ENCODE measurements at regions not wholly inside any gene's neighbourhood (a gene's known extent, or its start where the extent isn't known, plus 50 kb on each side); places are given as distances from the start of the nearest gene placed in this dataset.
"Not testable (repeated sequence)": the region's sequence is repeated elsewhere in the genome, so short reads cannot be mapped to it uniquely, and the experiment has no call there.

DNA sequence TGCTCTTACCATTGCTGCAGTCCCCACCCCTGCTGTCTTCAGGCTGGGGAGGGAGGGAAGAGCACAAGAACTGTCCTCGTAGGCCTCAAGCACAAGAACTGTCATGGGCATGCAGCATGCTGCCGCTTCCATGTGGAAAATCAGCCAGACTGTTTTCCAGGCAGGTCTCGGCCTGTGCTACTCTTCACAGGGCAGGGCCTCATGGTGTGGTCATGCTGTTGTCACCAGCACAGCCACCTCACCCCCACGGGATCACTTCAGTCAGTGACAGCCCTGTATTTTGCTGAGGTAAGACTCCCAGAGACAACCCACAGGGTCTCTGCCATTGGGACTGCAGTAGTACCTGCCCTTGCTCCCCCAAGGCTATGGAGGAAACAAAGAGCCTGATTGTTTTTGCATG is 205.3 kb downstream of the NAP1L3 start:
- Histone ChIP-seq H3K27ac (ENCODE audit: low read length) (no peak overlapping the region), H3K27me3 (ENCODE audit: control insufficient read depth, insufficient read depth) (no peaks in the 10 kb centered on the region), H3K9me3 (ENCODE audit: control insufficient read depth, low read length) (no peaks in the 10 kb centered on the region), H3K4me3 (ENCODE audit: low read length) (no peak overlapping the region), H3K4me1 (ENCODE audit: control insufficient read depth, insufficient read depth, low read length) (no peaks in the 10 kb centered on the region)
- intact Hi-C loops (cut with DNase I) = no loop called here
- ATAC-seq (no peak), DNase-seq (no peak)
- 72% methylated on average over 4 of the region's 4 CpGs for WGBS

DNA sequence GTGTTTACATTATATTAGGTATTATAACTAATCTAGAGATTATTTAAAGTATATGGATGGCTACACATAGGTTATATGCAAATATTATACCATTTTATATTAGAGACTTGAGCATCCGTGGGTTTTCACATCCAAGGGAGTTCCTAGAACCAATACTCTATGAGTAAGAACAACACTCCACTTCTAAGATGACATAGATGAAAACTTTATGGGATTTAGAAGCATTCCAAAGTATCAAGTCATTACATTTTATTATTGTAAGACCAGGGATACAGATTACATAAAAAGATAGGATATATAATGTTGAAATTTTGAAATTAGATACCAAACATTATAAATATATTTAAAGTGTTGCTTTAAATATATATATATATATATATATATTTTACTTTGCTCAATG is 207.0 kb downstream of the NAP1L3 start:
- no peak for ATAC-seq
- WGBS = 53% methylated on average over 1 of the region's 1 CpG

DNA sequence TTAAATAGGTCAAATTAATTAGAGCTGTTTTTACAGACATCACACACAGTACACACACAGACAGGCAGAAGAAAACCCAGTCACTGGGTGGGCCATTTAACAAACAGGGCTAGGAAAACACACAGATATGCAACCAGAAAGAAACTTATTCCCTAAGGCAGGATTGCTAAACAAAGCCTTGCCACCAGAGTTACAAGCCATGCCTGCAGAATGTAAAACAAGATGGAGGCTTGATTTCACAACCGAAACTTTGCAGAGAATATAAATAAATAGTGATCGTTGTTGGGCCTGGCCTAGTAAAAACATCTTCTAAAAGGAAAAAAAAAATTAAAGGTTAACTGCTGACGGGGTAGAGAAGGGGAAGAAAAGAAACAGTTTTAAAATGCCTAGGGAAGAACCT is 212.3 kb downstream of the NAP1L3 start:
- WGBS = 83% methylated on average over 3 of the region's 3 CpGs
- no peak for ATAC-seq
- Histone ChIP-seq H3K4me1 (ENCODE audit: control insufficient read depth, insufficient read depth, low read length) (no peaks in the 10 kb centered on the region), H3K27ac (ENCODE audit: low read length) (no peak overlapping the region), H3K4me3 (ENCODE audit: low read length) (no peak overlapping the region), H3K9me3 (ENCODE audit: control insufficient read depth, low read length) (no peaks in the 10 kb centered on the region), H3K27me3 (ENCODE audit: control insufficient read depth, insufficient read depth) (no peaks in the 10 kb centered on the region)
- DNase-seq = no peak
- intact Hi-C loops (cut with DNase I) = no loop called here

More for the DNA sequence above, 207.0 kb downstream of the NAP1L3 start:
- Histone ChIP-seq H3K27me3 (ENCODE audit: control insufficient read depth, insufficient read depth) (no peaks in the 10 kb centered on the region), H3K9me3 (ENCODE audit: control insufficient read depth, low read length) (no peaks in the 10 kb centered on the region), H3K4me3 (ENCODE audit: low read length) (no peak overlapping the region), H3K4me1 (ENCODE audit: control insufficient read depth, insufficient read depth, low read length) (no peaks in the 10 kb centered on the region), H3K27ac (ENCODE audit: low read length) (no peak overlapping the region)
- DNase-seq = no peak
- intact Hi-C loops (cut with DNase I) = no loop called here

DNA sequence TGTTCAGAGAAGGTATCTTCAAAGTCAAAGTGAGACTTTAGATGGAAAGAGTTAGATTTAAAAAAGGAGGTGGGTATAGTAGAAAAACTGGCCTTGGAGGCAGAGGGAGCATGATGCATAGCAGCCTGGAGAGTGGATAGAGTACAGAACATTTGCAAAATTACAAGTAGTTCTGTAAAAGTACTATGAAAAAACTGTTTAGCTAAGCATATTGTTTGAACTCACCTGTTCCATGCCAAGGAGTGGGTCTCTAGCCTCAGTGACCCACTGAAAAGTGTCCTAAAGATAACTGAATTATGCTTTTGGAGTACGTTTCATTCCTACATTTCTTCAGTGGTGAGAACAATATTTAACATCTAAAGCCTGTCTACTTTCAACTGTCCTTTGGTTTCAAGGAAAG is 218.9 kb downstream of the NAP1L3 start:
- no peaks in the 10 kb centered on the region for H3K4me1 ChIP-seq (ENCODE audit: control insufficient read depth, insufficient read depth, low read length)
- no peak overlapping the region for H3K4me3 ChIP-seq (ENCODE audit: low read length)
- 52% methylated on average over 1 of the region's 1 CpG for WGBS
- intact Hi-C loops (cut with DNase I) = no loop called here
- no peak for ATAC-seq
- no peaks in the 10 kb centered on the region for H3K27me3 ChIP-seq (ENCODE audit: control insufficient read depth, insufficient read depth)
- no peak for DNase-seq
- H3K27ac ChIP-seq (ENCODE audit: low read length) = no peak overlapping the region
- no peaks in the 10 kb centered on the region for H3K9me3 ChIP-seq (ENCODE audit: control insufficient read depth, low read length)

DNA sequence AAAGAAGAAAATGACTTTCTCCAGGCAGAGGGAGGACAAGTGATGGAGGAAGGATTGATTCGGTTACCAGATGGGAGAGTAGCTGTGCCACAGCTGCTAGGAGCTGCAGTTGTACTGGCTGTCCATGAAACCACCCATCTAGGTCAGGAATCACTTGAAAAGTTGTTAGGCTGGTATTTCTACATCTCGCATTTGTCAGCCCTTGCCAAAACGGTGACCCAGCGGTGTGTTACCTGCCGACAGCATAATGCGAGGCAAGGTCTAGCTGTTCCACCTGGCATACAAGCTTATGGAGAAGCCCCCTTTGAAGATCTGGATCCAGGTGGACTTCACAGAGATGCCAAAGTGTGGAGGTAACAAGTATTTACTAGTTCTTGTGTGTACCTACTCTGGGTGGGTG is 238.7 kb downstream of the NAP1L3 start:
- H3K4me3 ChIP-seq (ENCODE audit: low read length); H3K27me3 ChIP-seq (ENCODE audit: control insufficient read depth, insufficient read depth); intact Hi-C loops (cut with DNase I); H3K4me1 ChIP-seq (ENCODE audit: control insufficient read depth, insufficient read depth, low read length); H3K27ac ChIP-seq (ENCODE audit: low read length); ATAC-seq; H3K9me3 ChIP-seq (ENCODE audit: control insufficient read depth, low read length): not testable (repeated sequence)
- peak in 2 of 3 donors; percentile 11 to 20 for DNase-seq
- WGBS = 88% methylated on average over 6 of the region's 6 CpGs

DNA sequence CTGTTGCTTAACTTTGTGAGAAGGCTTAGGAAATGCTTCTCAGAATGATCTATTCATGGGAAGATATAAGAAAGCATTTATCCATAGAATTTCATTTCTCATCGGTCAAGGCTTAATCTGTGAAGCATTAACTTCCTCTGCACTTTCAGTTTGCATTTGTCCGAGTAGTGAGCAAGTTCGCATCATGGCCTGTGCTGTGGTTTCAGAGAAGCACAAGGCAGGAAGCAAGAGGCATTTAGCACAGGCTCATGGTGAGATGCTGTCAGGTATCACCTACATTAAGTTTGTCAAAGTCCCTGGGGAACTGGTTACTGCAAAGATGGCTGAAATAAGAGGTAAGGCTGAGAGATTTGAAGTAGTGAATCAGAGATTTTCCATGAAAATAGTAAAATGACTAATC is 244.9 kb downstream of the NAP1L3 start:
- DNase-seq (no peak), ATAC-seq (no peak)
- Histone ChIP-seq H3K9me3 (ENCODE audit: control insufficient read depth, low read length) (no peaks in the 10 kb centered on the region), H3K4me3 (ENCODE audit: low read length) (no peak overlapping the region), H3K4me1 (ENCODE audit: control insufficient read depth, insufficient read depth, low read length) (no peaks in the 10 kb centered on the region), H3K27me3 (ENCODE audit: control insufficient read depth, insufficient read depth) (no peaks in the 10 kb centered on the region), H3K27ac (ENCODE audit: low read length) (no peak overlapping the region)
- intact Hi-C loops (cut with DNase I) = no loop called here
- 76% methylated on average over 3 of the region's 3 CpGs for WGBS

DNA sequence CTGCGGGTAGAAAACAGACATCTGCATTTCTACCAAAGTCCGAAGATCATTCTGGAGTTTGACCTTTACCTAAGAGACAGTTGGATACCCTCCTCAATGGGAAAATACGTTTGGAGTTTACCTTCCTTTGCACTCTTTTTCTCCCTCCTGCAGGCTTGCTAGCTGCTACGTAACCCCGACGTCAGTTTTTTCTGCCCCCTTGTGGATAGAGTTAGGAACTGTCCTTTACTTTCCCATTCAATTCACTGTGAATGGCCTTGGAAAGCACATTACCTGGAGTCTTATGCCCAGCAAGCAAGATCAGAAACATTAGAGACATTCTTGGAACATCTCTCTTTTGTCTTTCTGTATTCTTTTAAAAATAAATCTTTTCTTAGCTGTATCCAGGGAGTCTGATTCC is 250.7 kb downstream of the NAP1L3 start:
- ATAC-seq (no peak), DNase-seq (no peak)
- H3K4me1 ChIP-seq (ENCODE audit: control insufficient read depth, insufficient read depth, low read length) = no peaks in the 10 kb centered on the region
- H3K4me3 ChIP-seq (ENCODE audit: low read length) = no peak overlapping the region
- 16% methylated on average over 6 of the region's 6 CpGs for WGBS
- H3K9me3 ChIP-seq (ENCODE audit: control insufficient read depth, low read length) = no peaks in the 10 kb centered on the region
- no peaks in the 10 kb centered on the region for H3K27me3 ChIP-seq (ENCODE audit: control insufficient read depth, insufficient read depth)
- intact Hi-C loops (cut with DNase I) = no loop called here
- no peak overlapping the region for H3K27ac ChIP-seq (ENCODE audit: low read length)

DNA sequence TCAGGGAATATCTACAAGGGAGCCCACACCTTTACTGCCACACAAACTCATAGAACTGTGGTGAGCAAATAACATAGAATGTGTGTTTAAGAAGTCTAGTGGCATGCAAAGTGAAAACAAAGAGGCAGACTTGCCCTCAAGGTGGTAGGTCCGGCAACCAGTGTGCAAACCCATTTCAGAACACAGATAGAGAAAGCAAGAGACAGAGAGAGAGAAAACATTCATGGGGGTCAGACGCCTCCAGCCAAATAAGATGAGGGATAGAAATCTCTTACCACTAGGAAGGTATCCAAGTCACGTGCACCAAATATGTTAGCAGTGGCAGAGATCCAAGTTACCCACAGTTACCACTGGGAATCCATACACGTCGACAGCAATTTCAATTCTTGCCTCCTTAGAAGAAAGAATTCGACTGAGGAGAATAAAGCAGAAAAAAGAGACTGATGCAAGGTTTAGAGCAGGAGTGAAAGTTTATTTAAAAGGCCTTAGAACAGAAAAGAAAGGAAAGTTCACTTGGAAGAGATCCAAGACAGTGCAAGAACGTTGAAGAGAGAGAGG is 252.8 kb downstream of the NAP1L3 start:
- WGBS = 26% methylated on average over 7 of the region's 7 CpGs
- Histone ChIP-seq H3K4me3 (ENCODE audit: low read length) (no peak overlapping the region), H3K9me3 (ENCODE audit: control insufficient read depth, low read length) (no peaks in the 10 kb centered on the region), H3K27me3 (ENCODE audit: control insufficient read depth, insufficient read depth) (no peaks in the 10 kb centered on the region), H3K4me1 (ENCODE audit: control insufficient read depth, insufficient read depth, low read length) (no peaks in the 10 kb centered on the region), H3K27ac (ENCODE audit: low read length) (no peak overlapping the region)
- DNase-seq (no peak), ATAC-seq (no peak)
- intact Hi-C loops (cut with DNase I) = no loop called here

DNA sequence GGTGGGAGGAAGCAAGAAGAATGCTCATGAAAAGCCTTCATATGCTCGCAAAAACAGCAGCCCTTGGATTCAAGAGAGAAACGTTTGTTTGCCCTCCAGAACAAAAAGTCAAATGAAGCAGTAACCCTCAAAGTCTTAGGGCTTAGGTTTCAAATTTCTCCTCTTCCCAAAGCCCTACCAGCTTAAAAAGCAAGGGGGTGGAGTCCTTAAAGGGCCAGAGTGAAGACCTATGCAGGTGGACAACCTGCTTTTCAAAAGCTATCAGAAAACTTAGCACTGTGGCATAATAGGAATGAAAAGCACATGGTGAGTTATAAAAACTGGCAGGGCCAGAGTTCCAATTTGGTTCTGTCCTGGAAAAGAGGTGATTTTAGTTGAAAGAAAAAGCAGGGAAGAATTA is 253.3 kb downstream of the NAP1L3 start:
- H3K4me3 ChIP-seq (ENCODE audit: low read length) = no peak overlapping the region
- H3K9me3 ChIP-seq (ENCODE audit: control insufficient read depth, low read length) = no peaks in the 10 kb centered on the region
- H3K27ac ChIP-seq (ENCODE audit: low read length) = no peak overlapping the region
- no peaks in the 10 kb centered on the region for H3K27me3 ChIP-seq (ENCODE audit: control insufficient read depth, insufficient read depth)
- ATAC-seq (no peak), DNase-seq (no peak)
- no peaks in the 10 kb centered on the region for H3K4me1 ChIP-seq (ENCODE audit: control insufficient read depth, insufficient read depth, low read length)
- WGBS = 38% methylated on average over 2 of the region's 2 CpGs
- intact Hi-C loops (cut with DNase I) = no loop called here

DNA sequence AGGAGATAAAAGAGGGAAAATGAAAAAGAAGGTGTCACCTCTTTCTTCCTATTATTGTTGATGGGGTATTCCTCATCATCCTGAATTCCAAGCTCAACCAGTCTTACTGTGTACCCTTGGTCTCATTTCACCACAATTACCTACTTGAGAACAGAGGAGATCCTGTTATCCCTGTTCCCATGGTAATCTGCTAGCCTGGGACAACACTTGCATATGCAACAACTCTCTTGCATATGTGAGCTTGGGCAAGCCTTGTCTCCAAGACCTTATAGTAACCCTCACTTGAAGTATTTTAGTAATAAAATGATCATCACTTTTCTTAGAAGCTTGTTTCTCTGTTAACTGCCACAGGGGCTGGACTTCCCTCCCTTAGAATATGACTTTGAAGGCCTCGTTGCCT is 253.7 kb downstream of the NAP1L3 start:
- Histone ChIP-seq H3K4me3 (ENCODE audit: low read length) (no peak overlapping the region), H3K4me1 (ENCODE audit: control insufficient read depth, insufficient read depth, low read length) (no peaks in the 10 kb centered on the region), H3K27me3 (ENCODE audit: control insufficient read depth, insufficient read depth) (no peaks in the 10 kb centered on the region), H3K27ac (ENCODE audit: low read length) (no peak overlapping the region), H3K9me3 (ENCODE audit: control insufficient read depth, low read length) (no peaks in the 10 kb centered on the region)
- whole genome bisulfite sequencing = 59% methylated on average over 1 of the region's 1 CpG
- no peak for DNase-seq
- intact Hi-C loops (cut with DNase I) = no loop called here
- no peak for ATAC-seq

DNA sequence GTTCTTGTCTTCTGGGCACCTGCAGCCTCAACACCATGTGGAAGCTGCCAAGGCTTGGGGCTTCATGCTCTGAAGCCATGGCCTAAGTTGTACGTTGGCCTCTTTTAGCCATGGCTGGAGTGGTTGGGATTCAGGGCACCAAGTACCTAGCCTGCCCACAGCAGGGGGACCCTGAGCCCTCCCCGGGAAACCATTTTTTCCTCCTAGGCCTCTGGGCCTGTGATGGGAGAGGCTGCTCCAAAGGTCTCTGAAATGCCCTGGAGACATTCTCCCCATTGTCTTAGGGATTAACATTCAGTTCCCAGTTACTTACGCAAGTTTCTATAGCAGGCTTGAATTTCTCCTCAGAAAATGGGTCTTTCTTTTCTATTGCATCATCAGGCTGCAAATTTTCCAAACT is 269.3 kb downstream of the NAP1L3 start:
- intact Hi-C loops (cut with DNase I) = no loop called here
- DNase-seq (no peak), ATAC-seq (no peak)
- Histone ChIP-seq H3K4me1 (ENCODE audit: control insufficient read depth, insufficient read depth, low read length) (no peaks in the 10 kb centered on the region), H3K4me3 (ENCODE audit: low read length) (no peak overlapping the region), H3K9me3 (ENCODE audit: control insufficient read depth, low read length) (no peaks in the 10 kb centered on the region), H3K27me3 (ENCODE audit: control insufficient read depth, insufficient read depth) (no peaks in the 10 kb centered on the region), H3K27ac (ENCODE audit: low read length) (no peak overlapping the region)
- 80% methylated on average over 3 of the region's 3 CpGs for WGBS

DNA sequence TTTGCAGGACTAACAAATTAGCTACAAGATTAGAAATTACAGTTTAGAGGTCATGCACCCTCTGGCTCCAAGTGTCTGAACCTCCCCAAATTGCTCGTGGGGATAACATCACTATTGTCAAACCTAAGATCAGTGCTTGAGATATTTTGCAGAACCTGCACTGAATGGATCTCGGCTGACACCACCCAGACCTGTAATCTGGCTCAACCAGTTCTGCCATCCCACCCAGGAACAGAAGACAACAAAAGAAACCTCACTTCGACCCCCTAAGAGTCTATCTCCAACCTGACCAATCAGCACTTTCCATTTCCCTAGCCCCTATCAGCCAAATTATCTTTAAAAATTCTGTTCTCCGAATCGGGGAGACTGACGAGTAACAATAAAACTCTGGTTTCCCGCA is 318.7 kb downstream of the NAP1L3 start:
- Histone ChIP-seq H3K27ac (ENCODE audit: low read length) (no peak overlapping the region), H3K27me3 (ENCODE audit: control insufficient read depth, insufficient read depth) (no peaks in the 10 kb centered on the region), H3K4me3 (ENCODE audit: low read length) (no peak overlapping the region), H3K4me1 (ENCODE audit: control insufficient read depth, insufficient read depth, low read length) (no peaks in the 10 kb centered on the region), H3K9me3 (ENCODE audit: control insufficient read depth, low read length) (no peaks in the 10 kb centered on the region)
- ATAC-seq = no peak
- intact Hi-C loops (cut with DNase I) = no loop called here
- WGBS = 46% methylated on average over 7 of the region's 7 CpGs
- no peak for DNase-seq
